ENCODE measurements at regions not wholly inside any gene's neighbourhood (a gene's known extent, or its start where the extent isn't known, plus 50 kb on each side); places are given as distances from the start of the nearest gene placed in this dataset.

- H3K4me1 ChIP-seq, result no peaks in the 10 kb centered on the region; the same call in 1 of the 2 replicates
- no peaks in the 10 kb centered on the region for H3K9me3 ChIP-seq
- H3K27ac Mint-ChIP-seq (ENCODE audit: unreplicated experiment), result no peak overlapping the region
- H3K36me3 ChIP-seq (ENCODE audit: control insufficient read depth, insufficient read depth, low read length), result no peaks in the 10 kb centered on the region
- CTCF ChIA-PET, result no interaction called here
- intact Hi-C loops (cut with micrococcal nuclease; ENCODE audit: unreplicated experiment), result no loop called here
- H3K4me3 ChIP-seq (ENCODE audit: low read depth, low read length), result no peak overlapping the region
- no peak for TF ChIP-seq CTCF (IDR thresholded peaks at IDR 0.05; ENCODE audit: insufficient read depth in 1 of 2, low read depth in 1 of 2, low read length in 1 of 2, severe bottlenecking in 1 of 2, unreplicated experiment in 1 of 2)
- H3K36me3 Mint-ChIP-seq (ENCODE audit: insufficient read depth, unreplicated experiment), result no peaks in the 10 kb centered on the region
- no peaks in the 10 kb centered on the region for H3K4me1 Mint-ChIP-seq (ENCODE audit: low read depth, unreplicated experiment)
- H3K27me3 Mint-ChIP-seq (ENCODE audit: insufficient read depth, unreplicated experiment), result peaks cover 4% of the 10 kb centered on the region
- no peaks in the 10 kb centered on the region for H3K27me3 ChIP-seq (replicated peaks; ENCODE audit: control insufficient read depth, insufficient read depth, low read length)
- POLR2A ChIA-PET, result no interaction called here
- no peak overlapping the region for H3K4me3 Mint-ChIP-seq (ENCODE audit: unreplicated experiment)
- no peak for DNase-seq
- BruUV-seq (replicated peaks), result no TSS peak
- H3K9me3 Mint-ChIP-seq (ENCODE audit: unreplicated experiment), result no peaks in the 10 kb centered on the region
These were observed 762.2 kb upstream of the HS6ST1 start for GRCh38 chr2:129080715-129081476.

GRCh38 chr2:129085386-129085785 lies 766.7 kb upstream of the HS6ST1 start:
- H3K36me3 ChIP-seq (ENCODE audit: control insufficient read depth, insufficient read depth, low read length), result no peaks in the 10 kb centered on the region
- POLR2A ChIA-PET, result no interaction called here
- CTCF ChIA-PET, result no interaction called here
- H3K4me3 Mint-ChIP-seq (ENCODE audit: unreplicated experiment), result no peak overlapping the region
- no peak for TF ChIP-seq CTCF (IDR thresholded peaks at IDR 0.05; ENCODE audit: insufficient read depth in 1 of 2, low read depth in 1 of 2, low read length in 1 of 2, severe bottlenecking in 1 of 2, unreplicated experiment in 1 of 2)
- no peaks in the 10 kb centered on the region for H3K36me3 Mint-ChIP-seq (ENCODE audit: insufficient read depth, unreplicated experiment)
- H3K27ac Mint-ChIP-seq (ENCODE audit: unreplicated experiment), result no peak overlapping the region
- no peaks in the 10 kb centered on the region for H3K4me1 Mint-ChIP-seq (ENCODE audit: low read depth, unreplicated experiment)
- no peak overlapping the region for H3K4me3 ChIP-seq (ENCODE audit: low read depth, low read length)
- no peak for DNase-seq
- no peaks in the 10 kb centered on the region for H3K4me1 ChIP-seq
- no peaks in the 10 kb centered on the region for H3K9me3 Mint-ChIP-seq (ENCODE audit: unreplicated experiment)
- intact Hi-C loops (cut with micrococcal nuclease; ENCODE audit: unreplicated experiment), result no loop called here
- no TSS peak for BruUV-seq (replicated peaks)
- no peaks in the 10 kb centered on the region for H3K27me3 ChIP-seq (replicated peaks; ENCODE audit: control insufficient read depth, insufficient read depth, low read length)
- no peaks in the 10 kb centered on the region for H3K9me3 ChIP-seq
- peaks cover 14% of the 10 kb centered on the region for H3K27me3 Mint-ChIP-seq (ENCODE audit: insufficient read depth, unreplicated experiment)

- no peak overlapping the region for H3K4me3 Mint-ChIP-seq (ENCODE audit: unreplicated experiment)
- H3K9me3 ChIP-seq, result no peaks in the 10 kb centered on the region
- H3K4me1 Mint-ChIP-seq (ENCODE audit: low read depth, unreplicated experiment), result no peaks in the 10 kb centered on the region
- TF ChIP-seq CTCF (IDR thresholded peaks at IDR 0.05; ENCODE audit: insufficient read depth in 1 of 2, low read depth in 1 of 2, low read length in 1 of 2, severe bottlenecking in 1 of 2, unreplicated experiment in 1 of 2), result no peak
- H3K36me3 Mint-ChIP-seq (ENCODE audit: insufficient read depth, unreplicated experiment), result no peaks in the 10 kb centered on the region
- BruUV-seq (replicated peaks), result no TSS peak
- no peaks in the 10 kb centered on the region for H3K27me3 ChIP-seq (replicated peaks; ENCODE audit: control insufficient read depth, insufficient read depth, low read length)
- POLR2A ChIA-PET, result no interaction called here
- H3K27me3 Mint-ChIP-seq (ENCODE audit: insufficient read depth, unreplicated experiment), result peaks cover 14% of the 10 kb centered on the region
- intact Hi-C loops (cut with micrococcal nuclease; ENCODE audit: unreplicated experiment), result no loop called here
- H3K4me3 ChIP-seq (ENCODE audit: low read depth, low read length), result no peak overlapping the region
- DNase-seq, result no peak
- no peak overlapping the region for H3K27ac Mint-ChIP-seq (ENCODE audit: unreplicated experiment)
- H3K9me3 Mint-ChIP-seq (ENCODE audit: unreplicated experiment), result no peaks in the 10 kb centered on the region
- no peaks in the 10 kb centered on the region for H3K4me1 ChIP-seq
- CTCF ChIA-PET, result interaction anchor here (0.7 kb wide), 1 partner anchor 736 kb away, joined by 5 read pairs; no protein-coding TSS in a partner anchor
- H3K36me3 ChIP-seq (ENCODE audit: control insufficient read depth, insufficient read depth, low read length), result no peaks in the 10 kb centered on the region
These were observed 768.6 kb upstream of the HS6ST1 start for GRCh38 chr2:129087133-129087813.

Data from Caco-2 (cell line).